ENCODE measurements at regions not wholly inside any gene's neighbourhood (a gene's known extent, or its start where the extent isn't known, plus 50 kb on each side); places are given as distances from the start of the nearest gene placed in this dataset.

DNA sequence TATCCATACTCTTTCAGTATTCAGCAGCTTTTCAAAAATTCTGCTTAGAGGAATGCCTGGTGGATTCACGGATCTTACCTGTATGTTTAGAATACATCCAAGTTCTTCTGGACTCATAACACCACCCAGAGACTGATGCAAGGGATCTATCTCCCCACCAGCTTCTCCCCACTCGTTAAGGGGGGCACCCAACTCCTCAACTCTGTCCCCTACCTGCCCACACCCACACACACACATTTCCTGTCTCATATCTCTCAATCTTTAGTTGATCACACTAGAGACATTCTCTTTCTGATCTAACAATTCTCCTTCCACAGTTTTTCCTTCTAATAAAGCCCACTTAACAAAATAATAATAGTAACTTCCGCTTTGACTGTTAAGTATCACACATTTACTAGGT lies 110.1 kb downstream of the DLEU7 start:
- Histone ChIP-seq H3K14ac (replicated peaks; ENCODE audit: low read depth, low read length) (no peak overlapping the region), H2BK120ac (ENCODE audit: low read depth, low read length) (no peak overlapping the region), H3K4me1 (ENCODE audit: control insufficient read depth, insufficient read depth, low read length) (no peaks in the 10 kb centered on the region; the same call in 1 of the 2 replicates), H2AFZ (replicated peaks; ENCODE audit: low read length, poor library complexity) (no peak overlapping the region), H4K8ac (ENCODE audit: low read depth in 2 of 2, low read length in 2 of 2) (no peak overlapping the region), H3K9me3 (ENCODE audit: control insufficient read depth, insufficient read depth, low read length) (0 out of 2 replicates have a peak, but pooled peaks cover 2% of the 10 kb centered on the region), H3K9ac (ENCODE audit: low read depth, low read length) (no peak overlapping the region), H3K36me3 (ENCODE audit: control insufficient read depth, insufficient read depth, low read length) (no peaks in the 10 kb centered on the region), H4K20me1 (ENCODE audit: insufficient read depth, low read length) (no peaks in the 10 kb centered on the region), H2BK20ac (ENCODE audit: low read depth, low read length) (no peak overlapping the region), H2BK5ac (ENCODE audit: low read depth, low read length, poor library complexity, severe bottlenecking) (no peak overlapping the region), H3K23ac (ENCODE audit: low read depth, low read length) (no peak overlapping the region), H3K56ac (ENCODE audit: extremely low read depth, insufficient read depth, low read length) (no peak overlapping the region), H3K9me1 (ENCODE audit: insufficient read depth, low read length) (no peaks in the 10 kb centered on the region), H4K5ac (ENCODE audit: low read depth, low read length) (no peak overlapping the region), H2AK5ac (ENCODE audit: low read depth, low read length) (no peak overlapping the region), H3K4me2 (ENCODE audit: low read depth, low read length) (no peak overlapping the region), H4K91ac (ENCODE audit: insufficient read depth, low read depth, low read length) (no peak overlapping the region), H3K79me1 (ENCODE audit: low read depth in 1 of 2, low read length in 2 of 2) (no peaks in the 10 kb centered on the region), H3K4me3 (ENCODE audit: insufficient read depth, low read depth, low read length) (no peak overlapping the region), H2BK15ac (ENCODE audit: low read depth, low read length) (no peak overlapping the region), H3K27me3 (ENCODE audit: control insufficient read depth, insufficient read depth, low read length) (peaks cover 3% of the 10 kb centered on the region), H3K27ac (ENCODE audit: insufficient read depth, low read length) (no peak overlapping the region), H2AK9ac (replicated peaks; ENCODE audit: low read depth, low read length, poor library complexity) (no peak overlapping the region), H3K4ac (ENCODE audit: low read depth, low read length) (no peak overlapping the region), H3K18ac (ENCODE audit: low read depth, low read length) (no peak overlapping the region)
- TF ChIP-seq NFE2L2 (IDR thresholded peaks at IDR 0.05; ENCODE audit: low read depth, low read length) (no peak), MXI1 (IDR thresholded peaks at IDR 0.05; ENCODE audit: borderline replicate concordance, low read depth, low read length) (no peak), CHD1 (IDR thresholded peaks at IDR 0.05; ENCODE audit: low read depth, low read length) (no peak), RAD21 (IDR thresholded peaks at IDR 0.05; ENCODE audit: low read length) (no peak), RFX5 (IDR thresholded peaks at IDR 0.05; ENCODE audit: low read depth, low read length) (no peak), RCOR1 (IDR thresholded peaks at IDR 0.05; ENCODE audit: insufficient replicate concordance, low read length) (no peak), USF2 (IDR thresholded peaks at IDR 0.05; ENCODE audit: low read depth, low read length) (no peak), CEBPB (IDR thresholded peaks at IDR 0.05; ENCODE audit: low read depth, low read length) (no peak), MAZ (IDR thresholded peaks at IDR 0.05; ENCODE audit: borderline replicate concordance, low read depth, low read length) (no peak), SMC3 (IDR thresholded peaks at IDR 0.05; ENCODE audit: low read depth, low read length) (no peak), MAFK (IDR thresholded peaks at IDR 0.05; ENCODE audit: low read depth, low read length) (no peak), POLR2A (IDR thresholded peaks at IDR 0.05; ENCODE audit: low read depth, low read length) (no peak), BHLHE40 (IDR thresholded peaks at IDR 0.05; ENCODE audit: low read depth, low read length) (no peak), FOS (IDR thresholded peaks at IDR 0.05; ENCODE audit: low read depth, low read length) (no peak)
- TF ChIP-seq, protein P1, sequence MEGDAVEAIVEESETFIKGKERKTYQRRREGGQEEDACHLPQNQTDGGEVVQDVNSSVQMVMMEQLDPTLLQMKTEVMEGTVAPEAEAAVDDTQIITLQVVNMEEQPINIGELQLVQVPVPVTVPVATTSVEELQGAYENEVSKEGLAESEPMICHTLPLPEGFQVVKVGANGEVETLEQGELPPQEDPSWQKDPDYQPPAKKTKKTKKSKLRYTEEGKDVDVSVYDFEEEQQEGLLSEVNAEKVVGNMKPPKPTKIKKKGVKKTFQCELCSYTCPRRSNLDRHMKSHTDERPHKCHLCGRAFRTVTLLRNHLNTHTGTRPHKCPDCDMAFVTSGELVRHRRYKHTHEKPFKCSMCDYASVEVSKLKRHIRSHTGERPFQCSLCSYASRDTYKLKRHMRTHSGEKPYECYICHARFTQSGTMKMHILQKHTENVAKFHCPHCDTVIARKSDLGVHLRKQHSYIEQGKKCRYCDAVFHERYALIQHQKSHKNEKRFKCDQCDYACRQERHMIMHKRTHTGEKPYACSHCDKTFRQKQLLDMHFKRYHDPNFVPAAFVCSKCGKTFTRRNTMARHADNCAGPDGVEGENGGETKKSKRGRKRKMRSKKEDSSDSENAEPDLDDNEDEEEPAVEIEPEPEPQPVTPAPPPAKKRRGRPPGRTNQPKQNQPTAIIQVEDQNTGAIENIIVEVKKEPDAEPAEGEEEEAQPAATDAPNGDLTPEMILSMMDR (conservative IDR thresholded peaks at IDR 0.05; ENCODE audit: low read depth, low read length): no peak
- TF ChIP-seq, protein P2, sequence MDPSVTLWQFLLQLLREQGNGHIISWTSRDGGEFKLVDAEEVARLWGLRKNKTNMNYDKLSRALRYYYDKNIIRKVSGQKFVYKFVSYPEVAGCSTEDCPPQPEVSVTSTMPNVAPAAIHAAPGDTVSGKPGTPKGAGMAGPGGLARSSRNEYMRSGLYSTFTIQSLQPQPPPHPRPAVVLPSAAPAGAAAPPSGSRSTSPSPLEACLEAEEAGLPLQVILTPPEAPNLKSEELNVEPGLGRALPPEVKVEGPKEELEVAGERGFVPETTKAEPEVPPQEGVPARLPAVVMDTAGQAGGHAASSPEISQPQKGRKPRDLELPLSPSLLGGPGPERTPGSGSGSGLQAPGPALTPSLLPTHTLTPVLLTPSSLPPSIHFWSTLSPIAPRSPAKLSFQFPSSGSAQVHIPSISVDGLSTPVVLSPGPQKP (IDR thresholded peaks at IDR 0.05; ENCODE audit: borderline replicate concordance, low read depth, low read length): no peak
- POLR2A ChIA-PET (ENCODE audit: unreplicated experiment): no interaction called here
- in situ Hi-C loops (cut with MboI; ENCODE audit: low sequenced_read_pairs): no loop called here
- ATAC-seq (ENCODE audit: low read depth): no peak
- dilution Hi-C loops (cut with HindIII; ENCODE audit: low sequenced_read_pairs, unreplicated experiment): no loop called here
- WGBS, 2 experiments (ENCODE audit: extremely low coverage in 2 of 2, insufficient read length in 1 of 2): 63% methylated on average over 1 of the region's 3 CpGs; no CpG with 5 or more reads in 1 of the 2 experiments
- CTCF ChIA-PET: no interaction called here
- DNase-seq: no peak
- no TSS peak for BruUV-seq (replicated peaks)
- intact Hi-C loops (cut with micrococcal nuclease): no loop called here
